Stomach (tissue), 4 donors: ENCODE measurements at regions not wholly inside any gene's neighbourhood (a gene's known extent, or its start where the extent isn't known, plus 50 kb on each side); places are given as distances from the start of the nearest gene placed in this dataset.

ENCODE experiments used
- EP300 ChIP-seq: sonication (generic); formaldehyde crosslinking; IDR thresholded peaks from one replicate; pipeline ENCODE4 v1.6.1; 2017; ENCODE audit warnings: antibody characterized with exemption
- POLR2A ChIP-seq, 4 donors: fragments of 450-650 bp; IDR thresholded peaks; one replicate each; pipeline ENCODE4 v1.6.1; 2016; ENCODE audit warnings: antibody characterized with exemption in 4 of 4, control low read depth in 2 of 4, mild to moderate bottlenecking in 1 of 4, moderate library complexity in 1 of 4
- TF ChIP-seq, protein P1 (sequence below), 7 experiments: fragments of 450-650 bp in 4 of 7; fragments of 200-600 bp in 3 of 7; sonication (generic) in 3 of 7; IDR thresholded peaks; one replicate each; pipeline ENCODE4 v1.5.1; 2016 to 2019; ENCODE audit warnings: antibody characterized with exemption in 7 of 7, control low read depth in 2 of 7, mild to moderate bottlenecking in 1 of 7

DNA sequence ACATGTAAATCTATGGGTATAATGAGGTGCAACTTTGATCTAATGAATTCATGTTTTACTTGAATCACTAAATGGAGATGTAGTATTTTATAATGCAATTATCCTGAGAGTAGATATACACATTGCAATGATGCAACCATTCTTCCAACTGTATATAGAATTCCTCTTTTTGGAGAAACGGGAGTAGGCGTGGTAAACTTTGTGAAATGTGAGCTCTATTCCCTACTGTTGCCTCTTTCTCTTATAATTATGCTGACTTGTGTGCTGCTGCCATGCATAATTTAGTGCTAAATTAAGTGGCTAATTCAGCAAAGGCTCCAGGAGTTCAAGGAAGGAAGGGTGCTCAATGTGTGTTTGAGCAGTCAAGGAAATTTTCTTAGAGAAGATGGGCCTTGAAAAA is 116.6 kb upstream of the SLC35B3 start:
- TF ChIP-seq, protein P1, sequence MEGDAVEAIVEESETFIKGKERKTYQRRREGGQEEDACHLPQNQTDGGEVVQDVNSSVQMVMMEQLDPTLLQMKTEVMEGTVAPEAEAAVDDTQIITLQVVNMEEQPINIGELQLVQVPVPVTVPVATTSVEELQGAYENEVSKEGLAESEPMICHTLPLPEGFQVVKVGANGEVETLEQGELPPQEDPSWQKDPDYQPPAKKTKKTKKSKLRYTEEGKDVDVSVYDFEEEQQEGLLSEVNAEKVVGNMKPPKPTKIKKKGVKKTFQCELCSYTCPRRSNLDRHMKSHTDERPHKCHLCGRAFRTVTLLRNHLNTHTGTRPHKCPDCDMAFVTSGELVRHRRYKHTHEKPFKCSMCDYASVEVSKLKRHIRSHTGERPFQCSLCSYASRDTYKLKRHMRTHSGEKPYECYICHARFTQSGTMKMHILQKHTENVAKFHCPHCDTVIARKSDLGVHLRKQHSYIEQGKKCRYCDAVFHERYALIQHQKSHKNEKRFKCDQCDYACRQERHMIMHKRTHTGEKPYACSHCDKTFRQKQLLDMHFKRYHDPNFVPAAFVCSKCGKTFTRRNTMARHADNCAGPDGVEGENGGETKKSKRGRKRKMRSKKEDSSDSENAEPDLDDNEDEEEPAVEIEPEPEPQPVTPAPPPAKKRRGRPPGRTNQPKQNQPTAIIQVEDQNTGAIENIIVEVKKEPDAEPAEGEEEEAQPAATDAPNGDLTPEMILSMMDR (IDR thresholded peaks at IDR 0.05) = no peak
- TF ChIP-seq POLR2A (IDR thresholded peaks at IDR 0.05) = no peak
- TF ChIP-seq EP300 = no peak
